Osteocyte (in vitro differentiated cells): ENCODE measurements at regions not wholly inside any gene's neighbourhood (a gene's known extent, or its start where the extent isn't known, plus 50 kb on each side); places are given as distances from the start of the nearest gene placed in this dataset.

Source experiments
- DNase-seq: peaks from one replicate; pipeline ENCODE4 v3.0.0; 2021; ENCODE audit warnings: mixed read lengths; ENCODE audit not compliant: unreplicated experiment; ENCODE audit errors: extremely low spot score
- H3K27ac Mint-ChIP-seq: one replicate; pipeline ENCODE4 v1.8.0; 2021; ENCODE audit warnings: mild to moderate bottlenecking, mixed read lengths; ENCODE audit not compliant: unreplicated experiment
- H3K27me3 Mint-ChIP-seq: one replicate; pipeline ENCODE4 v1.8.0; 2021; ENCODE audit warnings: mixed read lengths; ENCODE audit not compliant: unreplicated experiment
- H3K36me3 Mint-ChIP-seq: one replicate; pipeline ENCODE4 v1.8.0; 2021; ENCODE audit warnings: mixed read lengths; ENCODE audit not compliant: unreplicated experiment
- H3K4me1 Mint-ChIP-seq: one replicate; pipeline ENCODE4 v1.8.0; 2021; ENCODE audit warnings: mixed read lengths; ENCODE audit not compliant: unreplicated experiment
- H3K4me3 Mint-ChIP-seq: one replicate; pipeline ENCODE4 v1.8.0; 2021; ENCODE audit warnings: mild to moderate bottlenecking, moderate library complexity, mixed read lengths; ENCODE audit not compliant: unreplicated experiment
- H3K9me3 Mint-ChIP-seq: one replicate; pipeline ENCODE4 v1.8.0; 2021; ENCODE audit warnings: mixed read lengths; ENCODE audit not compliant: unreplicated experiment
- TF ChIP-seq, protein P1 (sequence below): fragments of 200-600 bp; sonication (generic); IDR thresholded peaks from 2 replicates; pipeline ENCODE4 v1.5.0; 2021; ENCODE audit warnings: antibody characterized with exemption, mild to moderate bottlenecking, moderate library complexity

- Mint-ChIP-seq H3K27ac (no peak overlapping the region), H3K36me3 (no peaks in the 10 kb centered on the region), H3K4me1 (no peaks in the 10 kb centered on the region), H3K4me3 (no peak overlapping the region), H3K27me3 (peaks cover 25% of the 10 kb centered on the region), H3K9me3 (no peaks in the 10 kb centered on the region)
- no peak for DNase-seq
- TF ChIP-seq, protein P1, sequence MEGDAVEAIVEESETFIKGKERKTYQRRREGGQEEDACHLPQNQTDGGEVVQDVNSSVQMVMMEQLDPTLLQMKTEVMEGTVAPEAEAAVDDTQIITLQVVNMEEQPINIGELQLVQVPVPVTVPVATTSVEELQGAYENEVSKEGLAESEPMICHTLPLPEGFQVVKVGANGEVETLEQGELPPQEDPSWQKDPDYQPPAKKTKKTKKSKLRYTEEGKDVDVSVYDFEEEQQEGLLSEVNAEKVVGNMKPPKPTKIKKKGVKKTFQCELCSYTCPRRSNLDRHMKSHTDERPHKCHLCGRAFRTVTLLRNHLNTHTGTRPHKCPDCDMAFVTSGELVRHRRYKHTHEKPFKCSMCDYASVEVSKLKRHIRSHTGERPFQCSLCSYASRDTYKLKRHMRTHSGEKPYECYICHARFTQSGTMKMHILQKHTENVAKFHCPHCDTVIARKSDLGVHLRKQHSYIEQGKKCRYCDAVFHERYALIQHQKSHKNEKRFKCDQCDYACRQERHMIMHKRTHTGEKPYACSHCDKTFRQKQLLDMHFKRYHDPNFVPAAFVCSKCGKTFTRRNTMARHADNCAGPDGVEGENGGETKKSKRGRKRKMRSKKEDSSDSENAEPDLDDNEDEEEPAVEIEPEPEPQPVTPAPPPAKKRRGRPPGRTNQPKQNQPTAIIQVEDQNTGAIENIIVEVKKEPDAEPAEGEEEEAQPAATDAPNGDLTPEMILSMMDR: no peak
These were observed 229.0 kb downstream of the SEC23A start for GRCh38 chr14:38873941-38874612.

GRCh38 chr14:38870296-38870836 lies 232.7 kb downstream of the SEC23A start:
- peaks cover 22% of the 10 kb centered on the region for H3K27me3 Mint-ChIP-seq
- H3K27ac Mint-ChIP-seq: no peak overlapping the region
- DNase-seq: no peak
- no peaks in the 10 kb centered on the region for H3K4me1 Mint-ChIP-seq
- H3K9me3 Mint-ChIP-seq: no peaks in the 10 kb centered on the region
- TF ChIP-seq, protein P1: no peak
- no peak overlapping the region for H3K4me3 Mint-ChIP-seq
- no peaks in the 10 kb centered on the region for H3K36me3 Mint-ChIP-seq

GRCh38 chr14:38868399-38869290 lies 234.4 kb downstream of the SEC23A start:
- H3K4me1 Mint-ChIP-seq: no peaks in the 10 kb centered on the region
- H3K9me3 Mint-ChIP-seq: no peaks in the 10 kb centered on the region
- DNase-seq: no peak
- TF ChIP-seq, protein P1: no peak
- H3K27ac Mint-ChIP-seq: no peak overlapping the region
- H3K4me3 Mint-ChIP-seq: no peak overlapping the region
- no peaks in the 10 kb centered on the region for H3K36me3 Mint-ChIP-seq
- H3K27me3 Mint-ChIP-seq: peaks cover 22% of the 10 kb centered on the region

DNA sequence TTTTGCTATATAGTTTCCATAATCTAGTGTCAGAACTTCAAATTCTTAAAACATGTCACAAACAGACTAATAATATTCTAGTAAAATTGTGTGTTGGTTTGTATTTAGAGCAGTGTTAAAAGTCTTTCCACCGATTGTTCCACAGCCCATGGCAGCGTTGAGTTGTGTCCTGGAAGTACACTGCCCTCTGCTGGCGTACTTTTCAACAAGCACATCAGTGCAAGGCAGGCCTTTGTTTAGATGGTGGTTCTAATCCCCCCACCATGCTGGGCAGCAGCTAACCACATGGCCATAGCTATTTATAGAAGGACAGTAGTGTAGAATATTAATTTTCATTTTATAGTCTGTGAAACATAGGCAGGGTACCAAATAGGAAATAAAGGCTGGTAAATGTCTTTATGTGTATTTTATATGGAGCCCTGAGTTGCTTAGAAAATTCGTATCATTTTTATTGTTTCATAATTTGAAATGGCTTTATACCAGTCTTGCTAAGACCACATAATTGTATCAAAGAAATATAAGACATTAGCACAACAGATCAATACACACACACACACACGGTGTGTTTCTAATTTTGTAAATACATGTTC lies 235.4 kb downstream of the SEC23A start:
- TF ChIP-seq, protein P1: peak; percentile 84
- no peak overlapping the region for H3K27ac Mint-ChIP-seq
- no peaks in the 10 kb centered on the region for H3K9me3 Mint-ChIP-seq
- no peaks in the 10 kb centered on the region for H3K4me1 Mint-ChIP-seq
- H3K27me3 Mint-ChIP-seq: peaks cover 21% of the 10 kb centered on the region
- H3K36me3 Mint-ChIP-seq: no peaks in the 10 kb centered on the region
- DNase-seq: no peak
- no peak overlapping the region for H3K4me3 Mint-ChIP-seq

DNA sequence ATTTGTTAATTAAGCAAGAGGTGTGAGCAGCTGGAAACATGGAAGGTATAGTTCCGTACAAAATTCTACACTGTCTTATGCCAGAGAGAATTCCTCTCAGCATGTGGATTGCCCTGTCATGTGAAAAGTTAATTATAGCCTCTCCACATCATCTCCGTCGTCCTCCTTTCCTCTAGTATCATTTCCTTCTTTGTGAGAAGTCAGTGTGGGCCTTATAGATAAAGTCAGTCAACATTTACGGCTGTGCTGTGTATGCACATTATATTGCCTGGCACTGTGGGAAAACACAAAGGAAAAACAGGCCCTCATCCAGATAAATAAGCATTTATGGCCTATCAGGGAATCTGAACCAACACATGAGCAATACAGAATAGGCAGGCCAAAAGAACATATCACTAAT lies 236.6 kb downstream of the SEC23A start:
- H3K27ac Mint-ChIP-seq: no peak overlapping the region
- no peak overlapping the region for H3K4me3 Mint-ChIP-seq
- TF ChIP-seq, protein P1: no peak
- H3K4me1 Mint-ChIP-seq: no peaks in the 10 kb centered on the region
- no peak for DNase-seq
- no peaks in the 10 kb centered on the region for H3K36me3 Mint-ChIP-seq
- no peaks in the 10 kb centered on the region for H3K9me3 Mint-ChIP-seq
- H3K27me3 Mint-ChIP-seq: peaks cover 19% of the 10 kb centered on the region
